Pons (tissue), 1 donor: ENCODE measurements at regions not wholly inside any gene's neighbourhood (a gene's known extent, or its start where the extent isn't known, plus 50 kb on each side); places are given as distances from the start of the nearest gene placed in this dataset.

ENCODE experiments used
- DNase-seq: peaks from one replicate; pipeline ENCODE4 v3.0.0-alpha.2; 2016; ENCODE audit warnings: low spot score

DNA sequence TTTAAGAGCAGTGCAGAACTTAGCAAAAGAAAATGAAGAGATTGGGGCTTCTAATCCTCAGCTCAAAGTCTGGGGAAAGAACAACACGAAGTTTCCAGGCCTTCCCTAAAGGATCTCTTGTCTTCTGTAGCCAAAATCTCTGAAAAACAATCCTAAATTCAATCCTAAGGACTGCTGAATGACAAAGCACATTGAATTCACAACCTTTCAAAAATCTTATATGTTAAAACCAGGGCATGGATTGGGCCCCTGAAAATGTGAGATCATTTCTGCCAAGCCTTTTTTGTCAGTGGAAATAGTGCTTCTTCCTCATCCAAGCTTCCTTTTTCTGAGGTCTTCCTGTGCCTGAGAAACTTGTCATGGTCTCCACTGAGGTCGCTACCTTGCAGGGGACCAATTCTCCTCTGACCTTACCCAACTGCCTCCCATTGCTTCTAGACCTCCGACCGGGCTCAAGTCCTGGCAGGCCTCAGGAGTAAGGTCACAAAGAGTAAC, 126.2 kb upstream of the ARID1B start:
- DNase-seq, result no peak

DNA sequence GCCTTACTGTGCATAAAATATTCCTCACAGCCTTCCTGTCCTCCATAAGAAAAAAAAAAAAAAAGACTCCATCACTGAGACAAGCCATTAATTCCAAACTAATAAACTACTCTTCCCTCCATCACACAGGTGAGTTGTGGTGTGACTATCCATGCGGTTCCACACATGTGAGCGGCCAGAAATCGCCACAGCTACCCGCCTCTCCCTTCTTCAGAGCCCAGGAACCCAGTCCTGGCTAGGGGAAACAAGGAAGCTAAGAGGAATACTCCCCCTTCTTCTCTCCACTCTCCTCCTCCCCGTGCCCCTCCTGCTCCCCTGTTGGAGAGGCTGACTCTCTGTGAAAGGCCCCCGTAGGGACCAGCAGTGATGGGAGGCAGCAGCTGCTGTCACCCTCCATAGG, 128.6 kb upstream of the ARID1B start:
- DNase-seq, result no peak

DNA sequence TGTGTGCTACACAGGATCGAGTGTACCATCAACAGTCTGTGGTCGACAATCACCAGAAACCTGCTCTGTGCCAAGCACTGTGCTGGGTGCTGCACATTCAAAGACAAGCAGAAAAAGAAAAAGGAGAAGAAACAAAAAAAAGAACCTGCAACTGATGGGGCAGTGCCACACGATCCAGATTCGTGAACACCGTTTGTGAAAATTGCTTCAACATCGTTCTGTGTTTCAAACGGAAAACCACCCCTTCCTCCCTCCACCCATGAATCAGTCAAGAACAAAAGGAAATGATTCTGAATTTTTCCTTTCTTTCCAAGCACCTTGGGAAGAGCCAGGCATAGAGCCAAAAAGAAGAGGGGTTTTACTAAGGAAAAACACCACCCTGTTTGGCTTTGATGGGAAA, 129.2 kb upstream of the ARID1B start:
- DNase-seq, result no peak

DNA sequence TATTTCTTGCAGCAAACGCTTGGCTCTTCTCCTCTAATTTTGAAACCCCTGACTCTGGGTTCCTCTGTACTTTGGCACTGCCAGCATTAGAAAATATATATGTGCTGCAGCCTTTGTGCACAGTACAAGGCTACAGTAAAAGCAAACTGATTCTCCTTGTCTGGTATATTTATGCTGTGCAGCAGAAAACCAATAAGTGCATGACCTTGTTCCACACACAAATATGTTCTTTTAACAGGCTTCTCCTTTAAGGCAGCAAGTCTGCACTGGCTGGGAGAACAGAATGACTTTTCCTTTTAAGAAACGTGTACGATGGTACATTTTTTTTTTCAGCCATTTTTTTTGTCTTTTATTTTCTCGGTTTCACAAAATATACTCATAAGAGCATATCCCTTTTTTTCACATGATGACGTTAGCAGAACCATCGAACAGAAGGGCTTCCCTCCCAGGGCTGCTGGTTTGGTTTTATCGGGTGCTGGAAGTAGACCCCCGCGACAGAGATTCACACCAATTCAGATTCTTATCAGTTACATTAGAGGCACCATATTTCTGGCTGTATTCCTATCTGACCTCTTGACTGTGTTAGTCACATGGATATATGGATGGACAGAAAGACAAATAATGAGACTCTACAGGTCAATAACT, 129.9 kb upstream of the ARID1B start:
- no peak for DNase-seq

DNA sequence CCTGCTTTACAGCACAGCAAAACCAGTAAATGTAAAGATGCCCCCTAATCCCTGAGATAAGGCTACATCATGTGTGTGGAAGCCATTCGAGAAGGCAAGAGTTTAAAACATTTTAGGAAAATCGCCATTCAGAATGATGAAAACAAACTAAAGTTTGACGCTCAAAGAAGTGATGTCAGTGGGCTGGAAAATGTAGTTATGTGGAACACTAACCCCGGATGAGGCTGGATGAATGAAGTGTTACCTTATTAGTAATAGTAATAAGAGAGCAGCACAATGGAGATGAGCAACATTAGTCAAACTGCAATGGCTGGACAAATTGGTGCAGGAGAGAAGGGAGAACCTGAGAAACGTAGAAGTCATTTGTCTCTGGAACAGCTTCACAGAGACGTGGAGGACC, 130.7 kb upstream of the ARID1B start:
- DNase-seq, result no peak

DNA sequence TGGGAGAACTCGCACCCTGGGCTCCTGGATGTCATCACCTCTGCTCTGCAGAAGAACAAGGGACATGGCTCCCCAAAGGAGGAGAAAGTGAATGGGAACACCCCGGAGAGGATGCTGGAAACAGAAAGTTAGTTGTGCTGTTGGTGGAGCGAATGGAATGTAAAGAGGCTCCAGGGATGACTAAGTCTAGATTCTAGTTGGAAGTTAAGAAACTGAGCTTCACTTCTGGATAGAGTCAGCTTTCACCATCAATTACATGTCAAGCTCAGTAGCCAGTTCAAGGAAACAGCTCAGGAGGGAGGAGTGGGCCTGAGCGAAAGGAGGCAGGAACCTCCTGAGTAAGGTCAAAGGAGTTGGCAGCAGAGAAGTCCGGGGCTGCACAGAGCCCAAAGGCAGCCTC, 132.1 kb upstream of the ARID1B start:
- no peak for DNase-seq

DNA sequence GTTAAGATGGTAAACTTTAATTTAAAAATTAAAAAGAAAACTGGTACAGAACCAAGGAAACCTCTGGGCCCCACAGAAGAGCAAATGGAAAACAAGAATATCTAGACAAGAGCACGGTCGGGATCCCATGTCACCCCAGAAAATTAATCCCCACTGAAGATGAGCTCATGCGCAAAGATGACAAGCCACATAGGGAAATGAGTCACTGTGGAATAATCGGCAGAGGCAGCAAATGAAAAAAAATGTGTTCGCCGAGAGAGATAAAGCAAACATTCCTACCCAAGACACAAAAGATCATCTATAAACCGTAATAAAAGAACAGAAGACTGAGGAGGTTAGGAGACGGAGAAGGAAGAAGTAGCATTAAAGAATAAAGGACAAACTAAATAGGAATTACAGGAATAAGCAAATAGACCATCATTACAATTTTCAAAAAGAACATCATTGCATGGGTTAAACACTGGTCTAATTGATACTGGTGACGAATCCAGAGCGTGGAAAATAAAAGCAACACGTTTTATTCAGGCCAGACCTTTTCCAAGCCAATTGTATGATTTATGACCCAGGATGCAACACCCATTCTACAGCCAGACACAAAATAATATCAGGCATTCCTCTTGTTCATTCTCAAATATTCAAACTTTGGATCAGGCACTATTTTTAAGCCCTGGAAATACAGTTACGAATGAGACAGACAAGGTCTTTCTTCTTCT, 138.0 kb upstream of the ARID1B start:
- DNase-seq, result no peak

DNA sequence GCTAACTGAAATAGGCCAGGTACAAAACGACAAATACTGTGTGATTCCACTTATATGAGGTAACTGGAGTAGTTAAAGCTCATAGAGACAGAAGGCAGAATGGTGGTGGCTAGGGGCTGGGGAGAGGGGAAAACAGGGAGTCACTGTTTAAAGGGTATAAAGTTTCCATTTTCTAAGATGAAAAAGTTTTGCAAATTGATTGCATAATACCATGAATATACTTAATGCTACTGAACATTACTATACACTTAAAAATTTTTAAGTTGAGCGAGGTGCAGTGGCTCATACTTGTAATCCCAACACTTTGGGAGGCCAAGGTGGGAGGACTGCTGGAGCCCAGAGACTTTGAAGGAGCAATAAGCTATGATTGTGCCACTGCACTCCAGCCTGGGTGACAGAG, 138.6 kb upstream of the ARID1B start:
- DNase-seq, result no peak

DNA sequence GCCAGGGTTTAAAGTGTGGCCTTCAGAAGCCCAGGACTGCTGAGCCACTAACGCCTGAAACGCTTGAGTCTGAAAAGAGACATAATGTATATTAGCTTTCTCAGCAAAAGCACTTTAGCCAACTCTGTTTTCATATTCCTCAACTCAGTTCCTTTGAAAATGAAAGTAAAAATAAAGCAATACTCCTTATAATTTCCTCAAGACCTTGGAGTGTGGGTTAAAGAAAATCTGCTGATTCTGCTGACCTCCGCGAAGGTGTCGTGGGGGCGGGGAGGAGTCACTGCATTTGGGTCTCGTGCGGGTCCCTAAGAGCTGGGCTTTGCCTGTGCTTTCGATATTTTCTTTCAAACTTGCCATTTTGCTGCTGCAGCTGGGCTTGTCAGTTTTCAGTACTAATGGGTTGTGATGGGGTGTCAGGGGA, 142.2 kb upstream of the ARID1B start:
- DNase-seq, result no peak

DNA sequence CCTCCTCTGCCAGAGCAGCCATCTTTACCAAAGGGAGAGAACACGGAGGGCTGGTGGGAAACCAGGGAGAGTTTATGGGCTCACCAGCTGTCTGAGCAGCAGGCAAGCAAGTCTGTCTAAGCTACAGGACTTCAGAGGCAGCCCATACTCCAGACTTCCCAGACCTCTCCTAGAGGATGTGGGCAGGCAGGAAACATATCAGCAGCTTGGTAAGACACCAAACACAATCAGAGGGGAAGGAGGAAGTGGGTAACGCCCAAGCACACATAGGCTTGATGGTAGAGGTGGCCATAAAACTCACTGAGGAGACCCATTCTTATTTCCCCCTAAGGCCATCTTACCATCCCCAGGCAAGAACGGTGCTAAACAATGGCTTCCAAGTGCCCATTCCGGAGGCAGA, 143.1 kb upstream of the ARID1B start:
- no peak for DNase-seq

DNA sequence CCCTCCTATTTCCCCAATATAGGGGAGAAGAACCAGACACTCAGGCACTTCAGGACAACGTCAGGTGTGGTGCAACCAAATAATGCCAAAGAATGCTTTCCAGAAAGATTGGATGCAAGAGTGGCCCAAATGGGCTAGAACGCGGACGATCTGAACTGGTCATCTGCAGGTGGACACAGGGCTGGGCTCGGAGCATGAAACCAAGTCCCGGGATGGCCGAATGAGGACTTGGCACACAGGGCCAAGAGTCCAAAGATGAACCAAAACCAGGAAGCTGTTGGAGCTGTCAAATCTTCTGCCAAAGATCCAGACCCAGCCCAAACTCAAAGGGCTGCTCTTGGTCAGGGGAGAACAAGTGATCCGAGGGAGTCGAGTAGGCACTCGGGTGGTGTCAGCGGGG, 143.9 kb upstream of the ARID1B start:
- no peak for DNase-seq

DNA sequence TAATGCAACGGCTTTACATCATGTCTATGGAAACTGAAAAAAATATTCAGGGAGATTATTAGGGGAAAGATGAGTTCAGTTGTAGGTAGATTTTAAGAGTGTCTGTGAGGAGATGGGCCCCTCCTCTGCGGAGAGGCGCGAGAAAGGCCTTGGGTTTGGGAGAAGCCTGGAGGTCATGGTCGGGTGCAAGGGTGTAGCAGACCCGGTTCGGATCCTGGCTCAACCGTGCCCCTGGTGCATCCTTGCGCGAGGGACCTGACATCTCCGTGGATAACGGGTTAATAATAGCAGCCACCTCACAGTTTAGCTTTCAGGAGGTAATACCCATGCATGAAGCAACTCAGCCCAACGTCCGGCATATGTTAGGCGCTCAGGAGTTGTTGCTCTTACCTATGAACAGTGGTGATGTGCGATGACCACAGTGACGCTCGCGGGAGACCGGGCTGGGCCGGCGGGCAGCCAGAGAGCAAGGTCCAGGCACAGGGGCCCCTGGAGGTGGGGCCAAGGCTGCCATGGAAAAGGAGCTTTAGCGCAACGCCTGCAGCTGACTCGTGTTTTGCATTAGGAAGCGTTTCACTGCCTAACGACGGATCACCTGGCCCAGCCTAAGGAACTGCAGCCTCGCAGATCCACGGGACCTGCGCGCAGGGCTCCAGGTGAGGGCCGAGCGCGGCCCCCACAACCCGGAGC, 146.4 kb upstream of the ARID1B start:
- DNase-seq, result no peak

DNA sequence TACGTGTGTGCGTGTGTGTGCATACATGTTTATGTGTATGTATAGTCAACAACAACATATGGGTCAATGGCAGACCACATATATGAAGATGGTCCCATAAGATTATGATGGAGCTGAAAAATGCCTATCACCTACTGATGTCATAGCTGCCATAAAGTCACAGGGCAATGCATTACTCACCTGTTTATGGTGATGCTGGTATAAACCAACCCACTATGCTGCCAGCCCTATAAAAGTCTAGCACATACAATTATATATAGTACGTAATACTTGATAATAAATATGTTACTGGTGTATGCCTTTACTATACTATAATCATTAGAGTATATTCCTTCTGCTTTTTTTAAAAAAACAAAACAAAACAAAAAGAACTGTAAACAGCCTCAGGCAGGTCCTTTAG, 148.4 kb upstream of the ARID1B start:
- no peak for DNase-seq

DNA sequence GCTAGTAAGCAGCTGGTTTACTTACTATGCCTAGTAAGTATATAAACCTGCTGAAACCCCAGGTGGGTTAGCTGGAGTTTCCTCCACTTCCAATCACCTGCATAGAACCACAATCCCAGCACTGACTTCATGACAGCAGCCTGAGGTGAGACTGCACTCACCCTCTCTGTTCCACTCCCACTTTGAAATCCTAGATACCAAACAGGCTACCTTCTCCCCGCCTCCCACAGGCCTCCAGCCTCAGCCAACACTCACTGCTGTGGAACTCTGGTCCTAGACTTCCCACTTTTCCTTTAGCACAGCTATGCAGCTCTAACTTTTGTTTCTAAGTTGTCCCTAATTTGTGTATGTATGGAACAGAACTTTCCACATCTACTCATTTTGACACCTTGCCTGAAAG, 149.7 kb upstream of the ARID1B start:
- no peak for DNase-seq

DNA sequence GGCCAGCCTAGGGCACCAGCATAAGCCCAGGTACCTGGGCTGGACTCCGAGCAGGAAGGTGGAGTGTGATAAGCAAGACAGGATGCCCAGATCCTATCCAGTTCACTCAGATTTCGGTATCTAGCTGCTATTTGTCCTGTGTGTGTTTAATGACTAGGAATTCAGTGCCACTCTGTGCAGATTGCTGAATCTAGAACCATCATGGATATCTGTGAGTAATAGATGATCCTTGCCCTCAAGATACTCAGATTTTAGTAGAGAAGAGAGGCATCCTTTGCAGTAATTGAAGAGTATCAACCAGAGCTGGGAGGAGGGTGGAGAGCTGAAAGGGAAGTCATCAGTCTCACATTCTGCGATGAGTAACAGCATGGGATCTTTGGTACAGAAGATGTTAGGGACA, 155.0 kb upstream of the ARID1B start:
- DNase-seq, result no peak

DNA sequence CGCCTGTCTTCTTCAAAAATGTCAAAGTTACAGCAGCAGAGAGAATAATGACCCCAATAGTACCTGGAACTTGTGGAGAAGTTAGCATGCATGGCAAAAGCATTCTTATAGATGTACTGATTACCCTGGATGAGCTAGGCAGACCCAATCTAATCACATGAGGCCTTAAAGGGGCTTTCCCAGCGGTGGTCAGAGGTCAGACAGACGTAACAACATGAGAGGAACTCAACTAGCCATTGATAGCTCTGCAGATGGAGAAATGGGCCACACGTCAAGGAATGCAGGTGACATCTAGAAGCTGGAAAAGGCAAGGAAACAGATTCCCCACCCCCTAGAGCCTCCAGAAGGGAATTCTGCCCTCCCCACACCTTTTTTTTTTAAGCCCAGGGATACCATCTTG, 156.8 kb upstream of the ARID1B start:
- DNase-seq, result no peak

DNA sequence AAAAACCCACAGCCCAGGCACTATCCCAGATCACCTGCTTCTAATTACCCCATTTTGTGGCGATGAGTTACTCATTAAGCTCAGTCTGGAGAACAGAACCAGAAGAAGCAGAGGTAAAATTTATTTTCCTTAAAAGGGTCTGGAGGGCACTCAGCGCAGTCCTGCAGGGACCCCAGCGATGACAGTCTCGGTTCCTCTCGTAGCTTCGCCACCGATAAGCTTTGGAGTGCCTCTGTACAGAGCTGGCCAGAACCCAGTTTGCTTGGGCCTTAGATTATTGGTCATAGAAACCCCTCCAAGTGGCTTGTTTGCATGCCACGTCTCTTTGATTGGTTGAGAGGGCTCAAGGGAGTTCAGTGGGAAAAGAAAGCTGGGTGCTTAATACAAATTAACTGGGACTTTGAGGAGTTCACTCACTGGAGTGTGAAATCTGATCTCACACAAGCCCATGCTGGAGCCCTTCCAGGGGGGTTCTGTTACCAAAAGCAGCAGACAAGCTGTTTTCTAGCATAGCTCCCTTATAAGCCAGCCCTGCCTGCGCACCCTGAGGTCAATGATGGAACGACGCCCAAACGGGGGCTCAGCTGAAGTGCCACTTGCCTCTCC, 158.5 kb upstream of the ARID1B start:
- DNase-seq, result no peak

DNA sequence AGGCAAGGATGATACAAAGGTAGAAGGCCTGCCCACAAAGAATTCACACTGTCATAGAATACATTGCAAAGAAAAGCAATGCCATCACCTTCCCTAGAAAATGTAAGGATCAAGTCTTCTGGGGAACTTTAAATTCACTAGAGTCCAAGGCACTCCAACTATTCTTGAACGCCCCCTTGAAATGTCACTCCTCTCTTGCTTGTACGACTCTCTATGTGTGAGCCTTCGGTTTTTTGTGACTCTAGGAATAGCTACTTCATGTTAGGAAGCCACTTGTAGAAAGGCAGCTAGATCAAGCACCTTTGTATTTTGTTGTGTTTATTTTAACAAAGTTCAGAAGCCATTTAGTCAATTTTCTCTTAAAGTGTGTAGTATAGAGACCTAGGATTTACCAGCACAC, 159.2 kb upstream of the ARID1B start:
- no peak for DNase-seq

DNA sequence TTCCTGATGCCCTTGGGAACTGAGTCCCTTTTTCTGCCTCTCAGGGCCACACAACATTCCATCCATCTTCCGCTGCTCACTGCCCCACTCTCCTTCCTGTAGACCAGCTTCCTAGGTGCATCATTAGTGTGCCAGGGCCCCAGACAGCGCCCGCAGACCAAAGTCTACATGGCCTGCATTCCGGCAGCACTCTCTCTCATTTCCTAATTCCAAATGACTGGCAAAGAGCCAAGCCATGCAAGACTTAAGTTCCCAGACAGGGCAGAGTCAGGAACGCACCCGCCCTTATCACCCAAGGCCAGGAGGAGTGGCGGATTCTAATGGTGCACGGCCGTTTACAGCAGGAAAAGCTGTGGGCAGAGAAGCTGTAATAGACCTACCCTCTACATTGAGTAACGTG, 159.8 kb upstream of the ARID1B start:
- DNase-seq, result no peak

DNA sequence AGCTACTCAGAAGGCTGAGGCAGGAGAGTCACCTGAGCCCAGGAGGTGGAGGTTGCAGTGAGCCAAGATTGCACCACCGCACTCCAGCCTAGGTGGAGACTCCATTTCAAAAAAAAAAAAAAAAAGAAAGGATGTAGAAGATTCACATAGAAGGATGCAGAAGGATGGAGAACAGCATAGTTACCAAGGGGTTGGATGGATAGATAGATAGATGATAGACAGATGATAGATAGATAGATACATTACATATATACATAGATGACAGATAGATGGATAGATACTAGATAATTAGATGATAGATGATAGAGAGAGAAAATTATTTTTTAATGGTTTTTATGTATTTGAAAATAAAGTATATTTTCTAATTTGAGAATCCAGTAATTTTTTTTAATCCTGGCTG, 160.7 kb upstream of the ARID1B start:
- DNase-seq, result no peak

DNA sequence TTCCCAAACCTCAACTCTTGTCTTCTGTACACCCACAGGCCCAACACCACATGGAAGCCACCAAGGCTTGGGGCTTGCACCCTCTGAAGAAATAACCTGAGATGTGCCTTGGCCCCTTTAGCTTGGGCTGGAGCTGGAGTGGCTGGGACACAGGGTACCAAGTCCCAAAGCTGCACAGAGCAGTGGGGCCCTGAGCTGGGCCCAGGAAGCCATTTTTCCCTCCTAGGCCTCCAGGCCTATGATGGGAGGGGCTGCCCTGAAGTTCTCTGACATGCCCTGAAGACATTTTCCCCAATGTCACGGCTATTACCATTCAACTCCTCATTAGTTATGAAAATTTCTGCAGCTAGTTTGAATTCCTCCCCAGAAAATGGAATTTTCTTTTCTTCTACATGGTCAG, 163.2 kb upstream of the ARID1B start:
- DNase-seq, result no peak

DNA sequence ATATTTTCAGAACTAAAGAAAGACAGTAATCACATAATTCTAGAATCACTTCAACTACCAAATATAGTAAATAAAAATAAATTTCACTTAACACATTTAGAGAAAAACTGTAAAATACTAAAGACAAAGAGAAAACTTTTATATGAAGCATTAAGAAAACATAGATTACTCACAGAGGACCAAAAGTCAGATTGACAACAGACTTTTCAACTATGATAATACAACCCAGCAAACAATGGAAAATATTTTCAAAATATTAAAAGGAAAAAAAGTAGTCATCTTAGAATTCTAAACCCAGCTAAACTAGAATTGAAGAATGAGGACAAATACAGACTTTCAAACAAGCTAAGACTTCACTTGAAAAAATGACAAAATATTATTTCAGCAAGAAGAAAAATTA, 164.8 kb upstream of the ARID1B start:
- DNase-seq, result no peak

DNA sequence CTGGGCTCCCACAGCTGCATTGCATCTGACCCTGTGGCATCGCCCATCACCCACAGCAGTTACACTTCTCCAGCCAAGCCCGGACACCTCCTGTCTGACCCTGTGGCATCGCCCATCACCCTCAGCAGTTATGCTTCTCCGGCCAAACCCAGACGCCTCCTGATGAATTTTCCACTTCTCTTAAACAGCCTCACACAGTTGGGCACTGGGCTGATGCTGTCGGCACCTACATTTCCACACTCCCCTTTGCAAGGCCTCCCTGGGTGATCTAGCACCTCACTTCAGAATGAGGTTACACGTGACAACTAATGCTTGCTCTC, 175.2 kb upstream of the ARID1B start:
- no peak for DNase-seq
